ENCODE measurements at regions not wholly inside any gene's neighbourhood (a gene's known extent, or its start where the extent isn't known, plus 50 kb on each side); places are given as distances from the start of the nearest gene placed in this dataset.

GRCh38 chr10:113488186-113488585, 64.7 kb upstream of the HABP2 start:
- TF ChIP-seq CTCF (conservative IDR thresholded peaks at IDR 0.05) (no peak), EZH2 (IDR thresholded peaks at IDR 0.05; ENCODE audit: low read depth) (no peak)

Data from PC-9 (cell line).